Naive thymus-derived CD4-positive, alpha-beta T cell (primary cell): ENCODE measurements at regions not wholly inside any gene's neighbourhood (a gene's known extent, or its start where the extent isn't known, plus 50 kb on each side); places are given as distances from the start of the nearest gene placed in this dataset.

Experiments
- ATAC-seq: fragments of 150-1000 bp; cut with Tn5 transposase; 2 replicates; pipeline ENCODE4 v1.10.0; 2021; ENCODE audit warnings: mild to moderate bottlenecking, moderate library complexity
- CTCF ChIA-PET: fragments of 350-600 bp; sonication (Branson Sonifier 250); formaldehyde crosslinking; loops from one replicate; lab custom pipeline; 2021; ENCODE audit warnings: antibody characterized with exemption; lab: Charles Lee
- POLR2A ChIA-PET: fragments of 350-600 bp; sonication (Branson Sonifier 250); formaldehyde crosslinking; loops from one replicate; lab custom pipeline; 2021; ENCODE audit warnings: antibody characterized with exemption, inconsistent platforms; lab: Charles Lee
- DNase-seq, 9 donors: peaks; one replicate each; pipeline versions ENCODE4 v3.0.0 to v3.0.0-alpha.2; 2020 to 2022; ENCODE audit warnings: mixed read lengths in 1 of 9
- H3K27ac ChIP-seq: one replicate; pipeline ENCODE4 v1.7.0; 2013; ENCODE audit warnings: mild to moderate bottlenecking, low read depth, low read length, moderate library complexity
- H3K27me3 ChIP-seq, 2 donors: one replicate each; pipeline ENCODE4 v1.7.0; 2013; ENCODE audit warnings: low read length in 2 of 2, mild to moderate bottlenecking in 2 of 2, moderate library complexity in 2 of 2; ENCODE audit not compliant: control insufficient read depth in 2 of 2, insufficient read depth in 2 of 2
- H3K36me3 ChIP-seq, 3 experiments: 1 replicate in 2 of 3; 2 replicates in 1 of 3; pipeline ENCODE4 v1.7.0; 2013; ENCODE audit warnings: low read length in 3 of 3, mild to moderate bottlenecking in 3 of 3, moderate library complexity in 1 of 3; ENCODE audit not compliant: insufficient read depth in 3 of 3, control insufficient read depth in 2 of 3
- H3K4me1 ChIP-seq, 2 donors: one replicate each; pipeline ENCODE4 v1.7.0; 2013; ENCODE audit warnings: low read length in 2 of 2, mild to moderate bottlenecking in 2 of 2, moderate library complexity in 1 of 2; ENCODE audit not compliant: control insufficient read depth in 2 of 2, insufficient read depth in 2 of 2
- H3K4me3 ChIP-seq: 2 replicates; pipeline ENCODE4 v1.7.0; 2013; ENCODE audit warnings: mild to moderate bottlenecking, low read length
- H3K9me3 ChIP-seq, 3 experiments: 1 replicate in 2 of 3; 2 replicates in 1 of 3; pipeline ENCODE4 v1.7.0; 2013; ENCODE audit warnings: low read length in 3 of 3; ENCODE audit not compliant: control insufficient read depth in 2 of 3
- H3K27ac Mint-ChIP-seq, 9 donors: one replicate each; pipeline ENCODE4 v1.8.0; 2020 to 2022; ENCODE audit warnings: mixed read lengths in 9 of 9, mild to moderate bottlenecking in 8 of 9, moderate library complexity in 5 of 9, inconsistent platforms in 2 of 9
- H3K27me3 Mint-ChIP-seq, 5 donors: one replicate each; pipeline ENCODE4 v1.8.0; 2021 to 2022; ENCODE audit warnings: mixed read lengths in 5 of 5, mild to moderate bottlenecking in 1 of 5
- H3K36me3 Mint-ChIP-seq, 5 donors: one replicate each; pipeline ENCODE4 v1.8.0; 2020 to 2022; ENCODE audit warnings: mixed read lengths in 5 of 5, mild to moderate bottlenecking in 3 of 5, inconsistent platforms in 1 of 5
- H3K4me1 Mint-ChIP-seq, 7 donors: one replicate each; pipeline ENCODE4 v1.8.0; 2020 to 2022; ENCODE audit warnings: mixed read lengths in 7 of 7, mild to moderate bottlenecking in 3 of 7, inconsistent platforms in 1 of 7
- H3K4me3 Mint-ChIP-seq, 10 donors: one replicate each; pipeline ENCODE4 v1.8.0; 2020 to 2022; ENCODE audit warnings: mild to moderate bottlenecking in 10 of 10, mixed read lengths in 10 of 10, moderate library complexity in 6 of 10, inconsistent platforms in 2 of 10
- H3K9me3 Mint-ChIP-seq, 11 donors: one replicate each; pipeline ENCODE4 v1.8.0; 2020 to 2022; ENCODE audit warnings: mixed read lengths in 11 of 11, mild to moderate bottlenecking in 4 of 11, inconsistent platforms in 1 of 11, moderate library complexity in 1 of 11
- intact Hi-C, 2 donors: fragments of 100-400 bp; cut with micrococcal nuclease; formaldehyde crosslinking; loops; one replicate each; pipeline ENCODE4 v1.15.1; 2023

DNA sequence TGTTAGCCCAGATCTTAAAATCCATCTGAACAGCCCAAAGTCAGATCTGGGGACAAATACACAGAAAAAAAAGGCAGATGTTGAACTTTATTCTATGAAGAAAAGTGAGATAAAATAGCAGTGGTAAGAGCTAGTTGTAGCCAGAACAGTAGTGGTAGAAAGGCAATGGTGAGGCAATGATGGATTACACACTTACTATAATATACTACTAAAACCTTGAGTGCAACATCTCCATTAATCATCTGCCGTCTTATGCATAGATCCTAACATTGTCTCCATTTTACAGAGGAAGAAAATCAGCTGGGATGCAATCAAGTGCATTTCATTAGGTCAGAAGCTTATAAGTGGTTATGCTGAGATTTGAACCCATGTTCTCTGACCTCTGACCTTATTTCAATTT is 699.6 kb downstream of the CDH11 start:
- POLR2A ChIA-PET = no interaction called here

GRCh38 chr16:64421515-64421914 is 700.3 kb downstream of the CDH11 start:
- Histone ChIP-seq H3K27ac (no peak overlapping the region), H3K36me3 (no peaks in the 10 kb centered on the region), H3K4me1 (no peaks in the 10 kb centered on the region), H3K4me3 (no peak overlapping the region), H3K9me3 (no peaks in the 10 kb centered on the region), H3K27me3 (no peaks in the 10 kb centered on the region)
- DNase-seq = no peak
- no peak for ATAC-seq
- Mint-ChIP-seq H3K27ac (no peak overlapping the region), H3K4me3 (no peak overlapping the region), H3K4me1 (peaks cover 0 to under 1% (median 0%) of the 10 kb centered on the region in 7 donors), H3K27me3 (no peaks in the 10 kb centered on the region), H3K36me3 (peaks cover 0 to 3% (median 0%) of the 10 kb centered on the region in 5 donors), H3K9me3 (peaks cover 10 to 60% (median 17%) of the 10 kb centered on the region in 11 donors)
- CTCF ChIA-PET = no interaction called here
- intact Hi-C loops = no loop called here
- POLR2A ChIA-PET = no interaction called here

More for the DNA sequence above, 699.6 kb downstream of the CDH11 start:
- H3K4me3 ChIP-seq = no peak overlapping the region
- DNase-seq (no peak), ATAC-seq (no peak)
- H3K4me1 ChIP-seq = no peaks in the 10 kb centered on the region
- H3K4me1 Mint-ChIP-seq = no peaks in the 10 kb centered on the region
- H3K27ac Mint-ChIP-seq = no peak overlapping the region
- H3K4me3 Mint-ChIP-seq = no peak overlapping the region
- peaks cover 11 to 57% (median 15%) of the 10 kb centered on the region in 11 donors for H3K9me3 Mint-ChIP-seq
- H3K27me3 ChIP-seq = no peaks in the 10 kb centered on the region
- no peaks in the 10 kb centered on the region for H3K9me3 ChIP-seq
- H3K27ac ChIP-seq = no peak overlapping the region
- H3K27me3 Mint-ChIP-seq = no peaks in the 10 kb centered on the region
- no peaks in the 10 kb centered on the region for H3K36me3 ChIP-seq
- intact Hi-C loops = no loop called here
- CTCF ChIA-PET = no interaction called here
- H3K36me3 Mint-ChIP-seq = peaks cover 0 to 3% (median 0%) of the 10 kb centered on the region in 5 donors

GRCh38 chr16:64419832-64420231 is 702.0 kb downstream of the CDH11 start:
- intact Hi-C loops = loop anchor here in 1 of 2 donors (10.0 kb wide), 1 partner anchor 55 kb away; no protein-coding TSS in a partner anchor
- ChIA-PET POLR2A (no interaction called here), CTCF (no interaction called here)
- ATAC-seq (no peak), DNase-seq (no peak)
- Histone ChIP-seq H3K27ac (no peak overlapping the region), H3K4me1 (no peaks in the 10 kb centered on the region), H3K27me3 (no peaks in the 10 kb centered on the region), H3K4me3 (no peak overlapping the region), H3K9me3 (no peaks in the 10 kb centered on the region), H3K36me3 (no peaks in the 10 kb centered on the region)
- Mint-ChIP-seq H3K36me3 (peaks cover 0 to 3% (median 0%) of the 10 kb centered on the region in 5 donors), H3K9me3 (peaks cover 4 to 54% (median 20%) of the 10 kb centered on the region in 11 donors), H3K27ac (no peak overlapping the region), H3K4me3 (no peak overlapping the region), H3K27me3 (no peaks in the 10 kb centered on the region), H3K4me1 (peaks cover 0 to 3% (median 0%) of the 10 kb centered on the region in 7 donors)

DNA sequence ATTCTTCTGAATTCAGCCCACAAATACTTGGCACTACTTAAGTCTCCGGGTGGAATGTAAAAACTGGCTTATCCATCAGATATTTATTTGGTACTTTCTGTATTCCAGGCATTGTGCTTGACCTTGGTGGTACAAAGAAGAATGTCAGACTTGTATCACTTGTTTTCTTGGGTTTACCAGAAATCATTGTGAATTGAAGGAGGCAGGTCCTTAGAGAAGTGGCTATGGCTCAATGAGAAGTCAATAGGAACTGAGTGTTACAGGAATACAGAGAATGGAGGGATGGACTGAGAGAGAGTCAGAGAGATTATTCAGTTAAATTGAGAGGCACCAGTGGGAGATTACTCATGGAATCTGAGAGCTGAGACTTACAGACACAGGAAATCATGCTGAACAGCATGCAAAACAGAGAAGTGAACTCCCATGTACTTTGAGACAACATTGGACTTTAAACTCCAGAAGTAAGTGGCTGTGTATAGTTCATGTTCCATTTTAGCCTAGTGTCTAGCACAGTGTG is 704.1 kb downstream of the CDH11 start:
- Histone ChIP-seq H3K27me3 (no peaks in the 10 kb centered on the region), H3K4me3 (no peak overlapping the region), H3K4me1 (no peaks in the 10 kb centered on the region), H3K36me3 (no peaks in the 10 kb centered on the region), H3K9me3 (no peaks in the 10 kb centered on the region), H3K27ac (no peak overlapping the region)
- Mint-ChIP-seq H3K9me3 (peaks cover 4 to 45% (median 18%) of the 10 kb centered on the region in 11 donors), H3K27ac (no peak overlapping the region), H3K4me1 (peaks cover 0 to 3% (median 0%) of the 10 kb centered on the region in 7 donors), H3K36me3 (peaks cover 0 to 3% (median 0%) of the 10 kb centered on the region in 5 donors), H3K27me3 (no peaks in the 10 kb centered on the region), H3K4me3 (no peak overlapping the region)
- intact Hi-C loops = loop anchor here in 1 of 2 donors (10.0 kb wide), 1 partner anchor 57 kb away; no protein-coding TSS in a partner anchor
- ChIA-PET CTCF (no interaction called here), POLR2A (no interaction called here)
- DNase-seq (no peak), ATAC-seq (no peak)

DNA sequence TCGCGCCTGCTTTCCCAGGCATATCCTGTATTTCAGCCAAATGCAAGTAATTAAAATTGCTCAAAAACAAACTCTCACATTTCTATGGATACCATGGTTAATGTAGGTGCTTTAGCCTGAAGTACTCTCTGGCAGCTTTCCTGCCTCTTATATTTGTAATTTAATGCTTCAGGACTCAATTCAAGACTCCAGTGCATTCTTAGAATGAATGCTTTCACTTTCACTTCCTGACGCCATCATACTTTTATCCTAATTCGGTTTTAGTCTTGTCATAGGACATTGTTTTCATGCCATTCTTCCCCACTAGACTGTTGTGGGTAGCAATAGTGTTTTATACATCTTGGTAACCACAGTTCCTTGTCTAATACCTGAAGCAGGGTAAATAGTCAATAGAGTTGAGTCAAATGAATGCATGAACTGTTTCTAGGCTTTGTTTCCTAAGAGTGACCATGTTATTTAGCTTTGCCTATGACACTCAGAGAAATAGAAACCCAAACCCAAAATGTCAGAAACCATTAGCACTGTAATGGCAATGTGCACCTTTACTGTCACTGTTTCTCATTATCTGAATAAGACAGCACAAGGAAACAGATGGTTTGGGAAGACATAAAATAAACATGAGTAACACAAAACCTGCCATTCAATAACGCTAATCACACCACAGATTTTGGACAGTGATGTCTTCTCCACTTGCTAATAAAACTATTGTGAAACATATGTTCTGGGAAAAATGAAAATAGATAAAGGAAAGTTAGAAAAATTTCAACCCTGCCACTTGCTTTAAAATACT is 705.5 kb downstream of the CDH11 start:
- intact Hi-C loops = loop anchor here in 1 of 2 donors (10.0 kb wide), 1 partner anchor 58 kb away; no protein-coding TSS in a partner anchor
- no peak for DNase-seq
- no peaks in the 10 kb centered on the region for H3K27me3 ChIP-seq
- H3K4me3 ChIP-seq = no peak overlapping the region
- Mint-ChIP-seq H3K27me3 (no peaks in the 10 kb centered on the region), H3K9me3 (peaks cover 4 to 38% (median 20%) of the 10 kb centered on the region in 11 donors), H3K27ac (no peak overlapping the region), H3K4me1 (peaks cover 0 to 3% (median 0%) of the 10 kb centered on the region in 7 donors), H3K4me3 (peak overlapping the region in 3 of 10 donors; percentile 9 to 54 (median 28)), H3K36me3 (peaks cover 0 to 3% (median 0%) of the 10 kb centered on the region in 5 donors)
- H3K27ac ChIP-seq = no peak overlapping the region
- no peaks in the 10 kb centered on the region for H3K9me3 ChIP-seq
- ChIA-PET POLR2A (no interaction called here), CTCF (no interaction called here)
- no peak for ATAC-seq
- no peaks in the 10 kb centered on the region for H3K4me1 ChIP-seq
- H3K36me3 ChIP-seq = no peaks in the 10 kb centered on the region

- POLR2A ChIA-PET = no interaction called here
- no peaks in the 10 kb centered on the region for H3K36me3 ChIP-seq
- H3K4me3 ChIP-seq = no peak overlapping the region
- no peak for ATAC-seq
- Mint-ChIP-seq H3K36me3 (peaks cover 0 to 2% (median 0%) of the 10 kb centered on the region in 5 donors), H3K4me3 (no peak overlapping the region), H3K4me1 (peaks cover 0 to 3% (median 0%) of the 10 kb centered on the region in 7 donors), H3K27me3 (no peaks in the 10 kb centered on the region), H3K9me3 (peaks cover 1 to 37% (median 20%) of the 10 kb centered on the region in 11 donors), H3K27ac (no peak overlapping the region)
- H3K4me1 ChIP-seq = no peaks in the 10 kb centered on the region
- CTCF ChIA-PET = no interaction called here
- DNase-seq = no peak
- no peaks in the 10 kb centered on the region for H3K27me3 ChIP-seq
- H3K27ac ChIP-seq = no peak overlapping the region
- H3K9me3 ChIP-seq = no peaks in the 10 kb centered on the region
- intact Hi-C loops = loop anchor here in 1 of 2 donors (10.0 kb wide), 1 partner anchor 62 kb away; no protein-coding TSS in a partner anchor
Measured at GRCh38 chr16:64412578-64413280, 709.1 kb downstream of the CDH11 start.
